WTC11 (cell line): ENCODE measurements at regions not wholly inside any gene's neighbourhood (a gene's known extent, or its start where the extent isn't known, plus 50 kb on each side); places are given as distances from the start of the nearest gene placed in this dataset.

ENCODE experiments used
- ATAC-seq: fragments of 200-7000 bp; cut with Tn5 transposase; 2 replicates; pipeline ENCODE4 v1.10.0; 2021; ENCODE audit warnings: mild to moderate bottlenecking, moderate library complexity
- CTCF ChIA-PET: fragments of 300-600 bp; sonication (Branson Sonifier 250); formaldehyde crosslinking; loops from one replicate; lab custom pipeline; 2021; ENCODE audit warnings: antibody characterized with exemption; lab: Charles Lee
- POLR2A ChIA-PET: fragments of 350-600 bp; sonication (Branson Sonifier 250); formaldehyde crosslinking; loops from one replicate; lab custom pipeline; 2021; ENCODE audit warnings: antibody characterized with exemption; lab: Charles Lee
- DNase-seq: peaks from one replicate; pipeline ENCODE4 v3.0.0; 2021; ENCODE audit warnings: low spot score
- H3K27ac Mint-ChIP-seq: 2 replicates; pipeline ENCODE4 v1.8.0; 2021; ENCODE audit warnings: mixed read lengths
- H3K27me3 Mint-ChIP-seq: 2 replicates; pipeline ENCODE4 v1.8.0; 2021; ENCODE audit warnings: low read depth, mild to moderate bottlenecking, moderate library complexity, mixed read lengths
- H3K36me3 Mint-ChIP-seq: 2 replicates; pipeline ENCODE4 v1.8.0; 2021; ENCODE audit warnings: mixed read lengths
- H3K4me1 Mint-ChIP-seq: 2 replicates; pipeline ENCODE4 v1.8.0; 2022; ENCODE audit warnings: mixed read lengths
- H3K4me3 Mint-ChIP-seq: 2 replicates; pipeline ENCODE4 v1.8.0; 2021; ENCODE audit warnings: mild to moderate bottlenecking, moderate library complexity, mixed read lengths
- H3K9me3 Mint-ChIP-seq: 2 replicates; pipeline ENCODE4 v1.8.0; 2021; ENCODE audit warnings: mixed read lengths
- CREB1 ChIP-seq: sonication (generic); formaldehyde crosslinking; IDR thresholded peaks from 2 replicates; pipeline ENCODE4 v1.8.0; 2023; ENCODE audit warnings: mild to moderate bottlenecking, missing genetic modification reagents
- ESRRA ChIP-seq: sonication (generic); formaldehyde crosslinking; IDR thresholded peaks from 2 replicates; pipeline ENCODE4 v1.8.1; 2022; ENCODE audit warnings: mild to moderate bottlenecking, missing genetic modification reagents, borderline replicate concordance
- ETV6 ChIP-seq: sonication (generic); formaldehyde crosslinking; IDR thresholded peaks from 2 replicates; pipeline ENCODE4 v1.8.1; 2022; ENCODE audit warnings: mild to moderate bottlenecking, missing genetic modification reagents
- GTF2I ChIP-seq: fragments of 250-450 bp; sonication (Bioruptor Pico); conservative IDR thresholded peaks from 2 replicates; pipeline ENCODE4 v1.4.0; 2021; ENCODE audit warnings: mild to moderate bottlenecking
- IRF2 ChIP-seq: sonication (generic); formaldehyde crosslinking; IDR thresholded peaks from 2 replicates; pipeline ENCODE4 v1.8.0; 2022; ENCODE audit warnings: low read depth, missing genetic modification reagents, borderline replicate concordance
- JUN ChIP-seq: sonication (generic); formaldehyde crosslinking; IDR thresholded peaks from 2 replicates; pipeline ENCODE4 v1.8.0; 2023; ENCODE audit warnings: mild to moderate bottlenecking, missing genetic modification reagents
- MYBL2 ChIP-seq: sonication (generic); formaldehyde crosslinking; IDR thresholded peaks from 2 replicates; pipeline ENCODE4 v1.8.1; 2023; ENCODE audit warnings: mild to moderate bottlenecking, moderate library complexity, missing genetic modification reagents
- NFE2L1 ChIP-seq: sonication (generic); formaldehyde crosslinking; IDR thresholded peaks from 2 replicates; pipeline ENCODE4 v1.8.1; 2023; ENCODE audit warnings: missing genetic modification reagents
- NR2C2 ChIP-seq: sonication (generic); formaldehyde crosslinking; IDR thresholded peaks from 2 replicates; pipeline ENCODE4 v1.8.0; 2022; ENCODE audit warnings: mild to moderate bottlenecking, missing genetic modification reagents
- NR3C1 ChIP-seq: sonication (generic); formaldehyde crosslinking; conservative IDR thresholded peaks from 2 replicates; pipeline ENCODE4 v1.8.1; 2023; ENCODE audit warnings: low read depth, mild to moderate bottlenecking, missing genetic modification reagents
- OVOL2 ChIP-seq: fragments of 250-450 bp; sonication (Bioruptor Pico); IDR thresholded peaks from 2 replicates; pipeline ENCODE4 v1.9.0; 2021; ENCODE audit warnings: mild to moderate bottlenecking, borderline replicate concordance
- RELA ChIP-seq: sonication (generic); formaldehyde crosslinking; IDR thresholded peaks from 2 replicates; pipeline ENCODE4 v1.8.1; 2022; ENCODE audit warnings: missing genetic modification reagents, mild to moderate bottlenecking, borderline replicate concordance
- RORB ChIP-seq: fragments of 250-450 bp; sonication (Bioruptor Pico); IDR thresholded peaks from 2 replicates; pipeline ENCODE4 v1.9.0; 2021; ENCODE audit warnings: mild to moderate bottlenecking
- SMAD3 ChIP-seq: sonication (generic); formaldehyde crosslinking; IDR thresholded peaks from 2 replicates; pipeline ENCODE4 v1.8.0; 2022; ENCODE audit warnings: missing genetic modification reagents, mild to moderate bottlenecking, borderline replicate concordance
- ZNF232 ChIP-seq: sonication (generic); formaldehyde crosslinking; IDR thresholded peaks from 2 replicates; pipeline ENCODE4 v1.8.0; 2022; ENCODE audit warnings: mild to moderate bottlenecking, missing genetic modification reagents
- ZNF263 ChIP-seq: sonication (generic); formaldehyde crosslinking; IDR thresholded peaks from 2 replicates; pipeline ENCODE4 v1.8.1; 2022; ENCODE audit warnings: low read depth, mild to moderate bottlenecking, moderate library complexity, missing genetic modification reagents
- ZNF396 ChIP-seq: fragments of 250-450 bp; sonication (Bioruptor Pico); IDR thresholded peaks from 2 replicates; pipeline ENCODE4 v1.8.0; 2021; ENCODE audit warnings: mild to moderate bottlenecking, moderate library complexity, borderline replicate concordance
- ZNF423 ChIP-seq: fragments of 250-450 bp; sonication (Bioruptor Pico); IDR thresholded peaks from 2 replicates; pipeline ENCODE4 v2.1.2; 2022; ENCODE audit warnings: mild to moderate bottlenecking, moderate library complexity
- TF ChIP-seq, protein P1 (sequence below): sonication (generic); formaldehyde crosslinking; IDR thresholded peaks from 2 replicates; pipeline ENCODE4 v1.8.1; 2022; ENCODE audit warnings: missing genetic modification reagents, borderline replicate concordance
- TF ChIP-seq, protein P2 (sequence below): sonication (generic); formaldehyde crosslinking; IDR thresholded peaks from 2 replicates; pipeline ENCODE4 v1.8.1; 2022; ENCODE audit warnings: low read depth, missing genetic modification reagents, borderline replicate concordance
- TF ChIP-seq, protein P3 (sequence below): sonication (generic); formaldehyde crosslinking; IDR thresholded peaks from 2 replicates; pipeline ENCODE4 v1.8.0; 2022; ENCODE audit warnings: mild to moderate bottlenecking, missing genetic modification reagents
- TF ChIP-seq, protein P4 (sequence below): fragments of 250-450 bp; sonication (Bioruptor Pico); IDR thresholded peaks from 2 replicates; pipeline ENCODE4 v1.9.0; 2021; ENCODE audit warnings: mild to moderate bottlenecking, borderline replicate concordance
- TF ChIP-seq, protein P5 (sequence below): sonication (generic); formaldehyde crosslinking; IDR thresholded peaks from 2 replicates; pipeline ENCODE4 v1.8.1; 2022; ENCODE audit warnings: low read depth, mild to moderate bottlenecking, moderate library complexity, missing genetic modification reagents, borderline replicate concordance
- TF ChIP-seq, protein P6 (sequence below): sonication (generic); formaldehyde crosslinking; IDR thresholded peaks from 2 replicates; pipeline ENCODE4 v1.8.0; 2023; ENCODE audit warnings: mild to moderate bottlenecking, missing genetic modification reagents

DNA sequence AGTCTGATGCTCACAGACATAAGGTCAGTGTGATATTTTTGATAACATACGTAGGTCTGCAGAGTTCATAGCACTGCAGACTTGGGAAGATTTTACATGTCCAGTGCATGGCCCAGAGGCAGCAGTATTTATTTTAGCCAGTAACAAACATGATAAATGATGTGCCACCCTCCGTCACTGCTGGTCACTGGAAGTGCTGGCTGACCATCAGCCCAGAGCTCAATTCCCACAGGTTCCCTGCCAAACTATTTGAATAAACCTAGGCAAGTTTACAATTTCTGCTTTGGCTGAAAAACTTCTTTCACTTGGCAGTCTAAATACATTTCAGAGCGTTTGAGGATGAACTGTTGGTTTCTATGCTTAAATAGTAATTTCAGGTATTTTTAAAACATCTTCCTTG lies 135.5 kb upstream of the EDNRB start:
- no peak for TF ChIP-seq RORB
- no peak for TF ChIP-seq ZNF396 (CRISPR knock-in tag)
- no peak for TF ChIP-seq OVOL2
- TF ChIP-seq, protein P1, sequence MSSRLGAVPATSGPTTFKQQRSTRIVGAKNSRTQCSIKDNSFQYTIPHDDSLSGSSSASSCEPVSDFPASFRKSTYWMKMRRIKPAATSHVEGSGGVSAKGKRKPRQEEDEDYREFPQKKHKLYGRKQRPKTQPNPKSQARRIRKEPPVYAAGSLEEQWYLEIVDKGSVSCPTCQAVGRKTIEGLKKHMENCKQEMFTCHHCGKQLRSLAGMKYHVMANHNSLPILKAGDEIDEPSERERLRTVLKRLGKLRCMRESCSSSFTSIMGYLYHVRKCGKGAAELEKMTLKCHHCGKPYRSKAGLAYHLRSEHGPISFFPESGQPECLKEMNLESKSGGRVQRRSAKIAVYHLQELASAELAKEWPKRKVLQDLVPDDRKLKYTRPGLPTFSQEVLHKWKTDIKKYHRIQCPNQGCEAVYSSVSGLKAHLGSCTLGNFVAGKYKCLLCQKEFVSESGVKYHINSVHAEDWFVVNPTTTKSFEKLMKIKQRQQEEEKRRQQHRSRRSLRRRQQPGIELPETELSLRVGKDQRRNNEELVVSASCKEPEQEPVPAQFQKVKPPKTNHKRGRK (CRISPR knock-in tag), result no peak
- no peak for TF ChIP-seq RELA
- TF ChIP-seq, protein P2, sequence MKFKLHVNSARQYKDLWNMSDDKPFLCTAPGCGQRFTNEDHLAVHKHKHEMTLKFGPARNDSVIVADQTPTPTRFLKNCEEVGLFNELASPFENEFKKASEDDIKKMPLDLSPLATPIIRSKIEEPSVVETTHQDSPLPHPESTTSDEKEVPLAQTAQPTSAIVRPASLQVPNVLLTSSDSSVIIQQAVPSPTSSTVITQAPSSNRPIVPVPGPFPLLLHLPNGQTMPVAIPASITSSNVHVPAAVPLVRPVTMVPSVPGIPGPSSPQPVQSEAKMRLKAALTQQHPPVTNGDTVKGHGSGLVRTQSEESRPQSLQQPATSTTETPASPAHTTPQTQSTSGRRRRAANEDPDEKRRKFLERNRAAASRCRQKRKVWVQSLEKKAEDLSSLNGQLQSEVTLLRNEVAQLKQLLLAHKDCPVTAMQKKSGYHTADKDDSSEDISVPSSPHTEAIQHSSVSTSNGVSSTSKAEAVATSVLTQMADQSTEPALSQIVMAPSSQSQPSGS, result no peak
- TF ChIP-seq JUN (CRISPR knock-in tag), result no peak
- TF ChIP-seq NFE2L1 (CRISPR knock-in tag), result no peak
- TF ChIP-seq, protein P3, sequence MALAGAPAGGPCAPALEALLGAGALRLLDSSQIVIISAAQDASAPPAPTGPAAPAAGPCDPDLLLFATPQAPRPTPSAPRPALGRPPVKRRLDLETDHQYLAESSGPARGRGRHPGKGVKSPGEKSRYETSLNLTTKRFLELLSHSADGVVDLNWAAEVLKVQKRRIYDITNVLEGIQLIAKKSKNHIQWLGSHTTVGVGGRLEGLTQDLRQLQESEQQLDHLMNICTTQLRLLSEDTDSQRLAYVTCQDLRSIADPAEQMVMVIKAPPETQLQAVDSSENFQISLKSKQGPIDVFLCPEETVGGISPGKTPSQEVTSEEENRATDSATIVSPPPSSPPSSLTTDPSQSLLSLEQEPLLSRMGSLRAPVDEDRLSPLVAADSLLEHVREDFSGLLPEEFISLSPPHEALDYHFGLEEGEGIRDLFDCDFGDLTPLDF (CRISPR knock-in tag), result no peak
- TF ChIP-seq NR2C2 (CRISPR knock-in tag), result no peak
- TF ChIP-seq CREB1, result no peak
- TF ChIP-seq, all 79 proteins: peak for 0
- Mint-ChIP-seq H3K36me3 (peaks cover 29% of the 10 kb centered on the region), H3K4me3 (no peak overlapping the region), H3K4me1 (peaks cover 13% of the 10 kb centered on the region), H3K27me3 (peaks cover 6% of the 10 kb centered on the region; the same call in 1 of the 2 replicates), H3K9me3 (peaks cover 36% of the 10 kb centered on the region), H3K27ac (no peak overlapping the region)
- POLR2A ChIA-PET, result no interaction called here
- CTCF ChIA-PET, result no interaction called here
- ATAC-seq (no peak), DNase-seq (no peak)

DNA sequence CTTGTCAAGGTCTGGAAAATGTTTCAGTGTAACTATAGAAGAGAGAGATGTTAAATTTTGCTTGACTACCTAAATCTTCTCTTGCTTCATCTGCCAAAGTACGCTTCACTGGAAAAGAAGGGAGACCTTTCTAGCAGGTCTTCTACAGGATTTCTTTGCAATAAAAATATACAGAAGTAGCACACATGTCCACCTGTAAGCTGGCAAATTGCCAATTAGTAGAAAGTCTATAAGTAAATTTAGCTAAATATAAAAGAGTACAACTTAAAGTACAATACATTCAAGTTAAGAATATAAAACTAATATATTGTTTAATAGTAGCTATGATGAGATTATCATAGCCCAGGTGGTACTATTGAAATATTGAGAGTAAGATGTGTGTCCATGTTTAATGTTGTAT lies 128.5 kb upstream of the EDNRB start:
- peaks cover 10% of the 10 kb centered on the region; the same call in 1 of the 2 replicates for H3K9me3 Mint-ChIP-seq
- H3K4me1 Mint-ChIP-seq, result peaks cover 4% of the 10 kb centered on the region
- no peaks in the 10 kb centered on the region for H3K36me3 Mint-ChIP-seq
- H3K27me3 Mint-ChIP-seq, result no peaks in the 10 kb centered on the region
- no peak overlapping the region for H3K4me3 Mint-ChIP-seq
- CTCF ChIA-PET, result no interaction called here
- ATAC-seq (no peak), DNase-seq (no peak)
- H3K27ac Mint-ChIP-seq, result no peak overlapping the region
- POLR2A ChIA-PET, result no interaction called here
- TF ChIP-seq ZNF263, result no peak
- no peak for TF ChIP-seq SMAD3 (CRISPR knock-in tag)
- TF ChIP-seq RORB, result no peak
- no peak for TF ChIP-seq MYBL2 (CRISPR knock-in tag)
- no peak for TF ChIP-seq ZNF232 (CRISPR knock-in tag)
- TF ChIP-seq, protein P4, sequence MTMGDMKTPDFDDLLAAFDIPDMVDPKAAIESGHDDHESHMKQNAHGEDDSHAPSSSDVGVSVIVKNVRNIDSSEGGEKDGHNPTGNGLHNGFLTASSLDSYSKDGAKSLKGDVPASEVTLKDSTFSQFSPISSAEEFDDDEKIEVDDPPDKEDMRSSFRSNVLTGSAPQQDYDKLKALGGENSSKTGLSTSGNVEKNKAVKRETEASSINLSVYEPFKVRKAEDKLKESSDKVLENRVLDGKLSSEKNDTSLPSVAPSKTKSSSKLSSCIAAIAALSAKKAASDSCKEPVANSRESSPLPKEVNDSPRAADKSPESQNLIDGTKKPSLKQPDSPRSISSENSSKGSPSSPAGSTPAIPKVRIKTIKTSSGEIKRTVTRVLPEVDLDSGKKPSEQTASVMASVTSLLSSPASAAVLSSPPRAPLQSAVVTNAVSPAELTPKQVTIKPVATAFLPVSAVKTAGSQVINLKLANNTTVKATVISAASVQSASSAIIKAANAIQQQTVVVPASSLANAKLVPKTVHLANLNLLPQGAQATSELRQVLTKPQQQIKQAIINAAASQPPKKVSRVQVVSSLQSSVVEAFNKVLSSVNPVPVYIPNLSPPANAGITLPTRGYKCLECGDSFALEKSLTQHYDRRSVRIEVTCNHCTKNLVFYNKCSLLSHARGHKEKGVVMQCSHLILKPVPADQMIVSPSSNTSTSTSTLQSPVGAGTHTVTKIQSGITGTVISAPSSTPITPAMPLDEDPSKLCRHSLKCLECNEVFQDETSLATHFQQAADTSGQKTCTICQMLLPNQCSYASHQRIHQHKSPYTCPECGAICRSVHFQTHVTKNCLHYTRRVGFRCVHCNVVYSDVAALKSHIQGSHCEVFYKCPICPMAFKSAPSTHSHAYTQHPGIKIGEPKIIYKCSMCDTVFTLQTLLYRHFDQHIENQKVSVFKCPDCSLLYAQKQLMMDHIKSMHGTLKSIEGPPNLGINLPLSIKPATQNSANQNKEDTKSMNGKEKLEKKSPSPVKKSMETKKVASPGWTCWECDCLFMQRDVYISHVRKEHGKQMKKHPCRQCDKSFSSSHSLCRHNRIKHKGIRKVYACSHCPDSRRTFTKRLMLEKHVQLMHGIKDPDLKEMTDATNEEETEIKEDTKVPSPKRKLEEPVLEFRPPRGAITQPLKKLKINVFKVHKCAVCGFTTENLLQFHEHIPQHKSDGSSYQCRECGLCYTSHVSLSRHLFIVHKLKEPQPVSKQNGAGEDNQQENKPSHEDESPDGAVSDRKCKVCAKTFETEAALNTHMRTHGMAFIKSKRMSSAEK (CRISPR knock-in tag), result no peak
- no peak for TF ChIP-seq IRF2 (CRISPR knock-in tag)
- TF ChIP-seq, protein P5, sequence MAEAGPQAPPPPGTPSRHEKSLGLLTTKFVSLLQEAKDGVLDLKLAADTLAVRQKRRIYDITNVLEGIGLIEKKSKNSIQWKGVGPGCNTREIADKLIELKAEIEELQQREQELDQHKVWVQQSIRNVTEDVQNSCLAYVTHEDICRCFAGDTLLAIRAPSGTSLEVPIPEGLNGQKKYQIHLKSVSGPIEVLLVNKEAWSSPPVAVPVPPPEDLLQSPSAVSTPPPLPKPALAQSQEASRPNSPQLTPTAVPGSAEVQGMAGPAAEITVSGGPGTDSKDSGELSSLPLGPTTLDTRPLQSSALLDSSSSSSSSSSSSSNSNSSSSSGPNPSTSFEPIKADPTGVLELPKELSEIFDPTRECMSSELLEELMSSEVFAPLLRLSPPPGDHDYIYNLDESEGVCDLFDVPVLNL (CRISPR knock-in tag), result no peak
- TF ChIP-seq ETV6 (CRISPR knock-in tag), result no peak
- no peak for TF ChIP-seq GTF2I (CRISPR knock-in tag)
- TF ChIP-seq, protein P3 (CRISPR knock-in tag), result no peak
- no peak for TF ChIP-seq ESRRA (CRISPR knock-in tag)
- no peak for TF ChIP-seq ZNF423 (CRISPR knock-in tag)
- TF ChIP-seq, protein P6, sequence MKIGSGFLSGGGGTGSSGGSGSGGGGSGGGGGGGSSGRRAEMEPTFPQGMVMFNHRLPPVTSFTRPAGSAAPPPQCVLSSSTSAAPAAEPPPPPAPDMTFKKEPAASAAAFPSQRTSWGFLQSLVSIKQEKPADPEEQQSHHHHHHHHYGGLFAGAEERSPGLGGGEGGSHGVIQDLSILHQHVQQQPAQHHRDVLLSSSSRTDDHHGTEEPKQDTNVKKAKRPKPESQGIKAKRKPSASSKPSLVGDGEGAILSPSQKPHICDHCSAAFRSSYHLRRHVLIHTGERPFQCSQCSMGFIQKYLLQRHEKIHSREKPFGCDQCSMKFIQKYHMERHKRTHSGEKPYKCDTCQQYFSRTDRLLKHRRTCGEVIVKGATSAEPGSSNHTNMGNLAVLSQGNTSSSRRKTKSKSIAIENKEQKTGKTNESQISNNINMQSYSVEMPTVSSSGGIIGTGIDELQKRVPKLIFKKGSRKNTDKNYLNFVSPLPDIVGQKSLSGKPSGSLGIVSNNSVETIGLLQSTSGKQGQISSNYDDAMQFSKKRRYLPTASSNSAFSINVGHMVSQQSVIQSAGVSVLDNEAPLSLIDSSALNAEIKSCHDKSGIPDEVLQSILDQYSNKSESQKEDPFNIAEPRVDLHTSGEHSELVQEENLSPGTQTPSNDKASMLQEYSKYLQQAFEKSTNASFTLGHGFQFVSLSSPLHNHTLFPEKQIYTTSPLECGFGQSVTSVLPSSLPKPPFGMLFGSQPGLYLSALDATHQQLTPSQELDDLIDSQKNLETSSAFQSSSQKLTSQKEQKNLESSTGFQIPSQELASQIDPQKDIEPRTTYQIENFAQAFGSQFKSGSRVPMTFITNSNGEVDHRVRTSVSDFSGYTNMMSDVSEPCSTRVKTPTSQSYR (CRISPR knock-in tag), result no peak
- no peak for TF ChIP-seq NR3C1 (CRISPR knock-in tag)
